GM08714 (cell line): ENCODE measurements at regions not wholly inside any gene's neighbourhood (a gene's known extent, or its start where the extent isn't known, plus 50 kb on each side); places are given as distances from the start of the nearest gene placed in this dataset.

ENCODE experiments used
- H3K4me3 ChIP-seq: fragments of 200-500 bp; sonication (Bioruptor generic); 2 replicates; pipeline ENCODE4 v1.5.1; 2014; ENCODE audit warnings: mild to moderate bottlenecking, low read length, inconsistent platforms
- ZNF274 ChIP-seq: IDR thresholded peaks from 2 replicates; pipeline ENCODE4 v1.6.1; 2012; ENCODE audit warnings: mild to moderate bottlenecking, low read depth, low read length

DNA sequence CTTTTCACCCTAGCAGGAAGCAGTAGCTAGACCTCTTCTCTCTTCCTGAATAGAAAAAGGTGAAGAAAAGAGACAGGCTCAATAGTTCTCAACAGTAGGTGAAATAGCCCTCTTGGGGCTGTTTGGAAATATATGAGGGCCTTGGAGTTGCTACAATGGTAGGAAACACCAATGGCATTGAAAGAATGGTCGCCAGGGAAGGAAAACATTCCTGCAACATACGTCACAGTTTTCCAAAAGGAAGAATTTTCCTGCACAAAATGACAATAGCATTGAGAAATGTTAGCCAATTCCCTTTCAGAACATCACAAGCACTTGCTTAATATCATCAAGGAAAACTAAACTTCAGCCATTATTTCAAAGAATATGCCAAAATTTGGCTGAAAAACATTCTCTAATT, 484.5 kb downstream of the IGSF11 start:
- H3K4me3 ChIP-seq: no peak overlapping the region
- TF ChIP-seq ZNF274: no peak

DNA sequence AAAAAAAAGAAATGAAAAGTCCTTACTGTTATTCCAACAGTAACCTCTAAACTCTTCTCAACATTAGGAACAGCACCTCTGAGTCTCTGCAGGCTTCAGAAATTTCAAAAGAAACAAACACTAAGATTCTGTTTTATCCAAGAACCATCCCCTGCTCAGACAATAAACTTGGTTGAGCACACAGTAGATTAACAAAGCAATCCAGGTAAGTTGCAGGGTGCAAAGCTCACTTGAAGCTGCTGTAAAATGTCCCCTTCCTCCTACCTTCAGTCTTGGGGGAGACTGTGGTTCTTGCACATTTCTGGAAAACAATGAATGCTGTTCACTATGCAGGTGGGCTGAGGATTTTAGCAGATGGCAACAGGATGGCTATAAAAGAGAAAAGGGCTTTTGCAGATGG, 484.1 kb downstream of the IGSF11 start:
- H3K4me3 ChIP-seq: no peak overlapping the region
- TF ChIP-seq ZNF274: no peak

DNA sequence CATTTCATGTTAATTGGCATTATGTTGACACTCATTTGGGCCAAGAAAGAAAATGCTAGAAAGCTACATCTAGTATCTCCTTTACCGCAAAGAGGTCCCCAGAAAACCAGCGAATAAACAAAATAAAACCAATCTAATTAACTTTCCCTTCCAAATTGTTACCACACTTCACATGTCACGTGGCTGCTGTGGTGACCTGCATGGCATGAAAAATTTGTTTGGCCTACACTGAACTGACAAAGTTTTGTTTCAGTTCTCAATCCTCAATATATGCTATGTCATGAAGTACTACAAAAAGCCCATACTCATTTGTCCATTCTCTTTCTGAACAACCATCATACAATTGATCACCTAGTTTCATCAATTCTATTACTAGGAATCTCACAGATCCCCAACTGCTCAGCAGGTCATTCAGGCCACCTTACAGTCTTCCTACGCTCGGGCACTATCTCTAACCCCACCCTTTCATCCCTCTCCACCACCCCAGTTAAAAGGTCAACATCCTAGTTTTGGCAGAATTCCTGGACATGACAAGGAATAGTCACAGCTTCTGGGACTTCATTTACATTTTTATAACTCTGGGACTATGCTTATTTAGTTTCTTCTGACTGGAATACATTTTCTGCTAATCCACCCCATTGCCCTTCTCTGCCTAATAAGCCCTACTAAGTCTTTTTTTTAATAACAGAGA, 480.4 kb downstream of the IGSF11 start:
- H3K4me3 ChIP-seq: no peak overlapping the region
- TF ChIP-seq ZNF274: no peak

DNA sequence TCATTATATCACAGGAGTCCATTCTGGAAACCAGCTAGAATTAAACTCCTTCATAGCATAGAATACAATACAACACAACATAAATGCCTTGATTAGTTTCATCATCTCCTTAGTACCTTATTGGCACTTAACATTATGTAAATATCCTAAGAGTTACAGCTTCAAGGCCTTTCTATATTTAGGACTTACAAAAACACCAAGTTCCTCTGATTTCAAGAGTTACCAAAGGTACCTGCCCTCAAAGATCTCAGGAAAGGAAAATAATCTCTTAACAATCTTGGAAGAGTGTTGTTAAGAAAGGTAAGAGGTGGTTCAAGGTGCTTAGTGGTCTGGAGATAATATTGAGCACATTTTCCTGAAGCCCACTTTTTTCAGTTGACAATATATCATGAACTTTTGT, 477.7 kb downstream of the IGSF11 start:
- no peak for TF ChIP-seq ZNF274
- H3K4me3 ChIP-seq: no peak overlapping the region

DNA sequence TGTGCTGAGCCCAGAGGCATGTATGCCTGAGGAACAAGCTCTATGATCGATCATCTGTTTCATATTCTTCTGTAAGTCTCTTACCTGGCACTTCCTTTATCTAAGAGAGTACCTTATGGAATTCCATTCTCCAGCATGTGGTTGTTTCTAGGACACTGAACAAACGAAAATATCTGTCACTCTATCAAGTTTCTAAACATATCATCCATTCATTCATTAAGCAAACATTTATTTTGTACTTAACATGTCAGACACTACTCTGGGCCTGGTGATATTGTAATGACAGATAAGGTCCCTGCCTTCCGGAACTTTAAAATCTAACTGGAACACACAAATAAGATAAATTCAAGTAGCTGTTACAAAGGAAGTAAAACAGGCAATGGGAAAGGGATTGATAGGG, 477.1 kb downstream of the IGSF11 start:
- TF ChIP-seq ZNF274: no peak
- no peak overlapping the region for H3K4me3 ChIP-seq

DNA sequence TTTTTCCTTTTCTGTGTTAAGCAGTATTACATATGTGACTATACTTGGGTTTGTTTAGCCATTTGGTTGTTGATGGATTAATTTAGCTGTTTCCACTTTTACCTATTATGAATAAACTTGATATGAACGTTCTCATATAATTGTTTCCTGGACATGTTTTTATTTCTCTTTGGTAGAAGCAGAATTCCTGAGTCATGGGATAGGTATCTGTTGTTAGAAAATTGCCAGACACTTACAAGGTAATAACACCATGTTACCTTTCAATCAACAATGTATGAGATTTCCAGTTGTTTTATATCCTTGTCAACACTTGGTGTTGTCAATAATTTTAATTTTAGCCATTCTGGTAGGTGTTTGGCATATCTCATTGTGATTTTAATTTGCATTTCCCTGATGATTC, 475.4 kb downstream of the IGSF11 start:
- no peak overlapping the region for H3K4me3 ChIP-seq
- no peak for TF ChIP-seq ZNF274

DNA sequence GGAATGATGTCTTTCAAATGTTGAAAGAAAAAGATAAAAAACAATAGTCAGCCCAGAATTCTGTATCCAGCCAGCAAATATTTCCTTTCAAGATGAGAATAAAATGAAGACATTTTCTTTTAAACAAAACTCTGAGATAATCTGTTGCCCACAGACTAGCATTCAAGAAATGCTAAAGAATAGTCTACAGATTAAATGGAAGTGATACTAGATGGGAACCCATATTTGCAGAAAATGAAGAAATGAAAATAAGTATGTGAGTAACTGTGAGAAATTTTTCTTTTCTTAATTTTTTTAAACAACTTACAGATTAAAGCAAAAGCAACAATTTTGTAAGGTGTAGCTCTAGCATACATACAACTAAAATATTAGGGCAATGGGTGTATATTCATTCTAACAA, 469.8 kb downstream of the IGSF11 start:
- no peak overlapping the region for H3K4me3 ChIP-seq
- no peak for TF ChIP-seq ZNF274

DNA sequence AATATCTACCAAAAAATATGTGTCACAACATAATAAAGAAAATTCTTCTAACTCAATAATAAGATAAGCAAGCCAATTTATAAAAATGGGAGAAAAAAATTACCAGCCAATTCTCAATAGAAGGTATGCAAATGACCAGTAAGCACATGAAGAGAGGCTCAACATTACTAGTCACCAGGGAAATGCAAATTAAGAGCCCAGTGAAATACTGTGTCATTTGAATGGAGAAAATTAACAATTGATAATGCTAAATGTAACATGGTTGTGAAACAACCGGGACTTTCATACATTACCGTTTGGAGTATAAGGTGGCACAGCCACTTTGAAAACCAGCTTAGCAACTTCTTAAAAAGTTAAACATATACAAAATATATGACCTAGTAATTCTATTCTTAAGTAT, 460.7 kb downstream of the IGSF11 start:
- no peak for TF ChIP-seq ZNF274

DNA sequence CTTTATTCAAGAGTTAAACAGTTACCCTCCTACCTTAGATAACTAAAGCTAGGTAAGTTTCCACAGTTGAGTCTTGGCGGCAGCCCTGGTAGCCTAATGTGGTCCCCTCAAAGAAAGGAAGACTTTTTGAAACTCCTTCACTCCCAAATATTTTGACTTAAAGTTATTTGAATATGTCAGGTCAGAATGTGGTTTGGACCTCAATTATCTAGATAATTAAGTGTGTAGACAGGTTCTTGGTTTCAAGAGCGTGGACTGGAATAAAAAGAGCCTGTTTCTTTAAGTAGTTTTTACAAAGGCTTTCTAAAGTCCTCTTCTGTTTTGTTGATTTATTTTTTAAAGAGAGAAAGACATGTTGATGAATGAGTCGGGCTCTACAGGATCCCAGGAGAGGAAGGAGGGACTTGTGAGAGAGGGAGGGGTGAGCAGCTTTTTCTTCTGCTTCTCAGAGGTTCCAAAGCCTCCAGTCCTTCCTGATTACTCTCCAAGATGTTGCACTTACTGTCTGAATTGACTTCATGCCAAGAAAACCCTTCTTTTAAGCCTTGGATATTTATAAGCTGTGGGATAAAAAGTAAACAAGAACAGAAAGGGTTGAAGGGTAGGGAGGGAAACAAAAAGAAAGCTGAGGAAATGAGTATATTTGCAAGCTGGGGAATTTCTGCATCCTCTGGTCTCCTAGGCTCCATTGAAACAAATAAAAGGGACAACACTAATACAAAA, 457.4 kb downstream of the IGSF11 start:
- no peak overlapping the region for H3K4me3 ChIP-seq
- no peak for TF ChIP-seq ZNF274

More for the DNA sequence above, 460.7 kb downstream of the IGSF11 start:
- no peak overlapping the region for H3K4me3 ChIP-seq

DNA sequence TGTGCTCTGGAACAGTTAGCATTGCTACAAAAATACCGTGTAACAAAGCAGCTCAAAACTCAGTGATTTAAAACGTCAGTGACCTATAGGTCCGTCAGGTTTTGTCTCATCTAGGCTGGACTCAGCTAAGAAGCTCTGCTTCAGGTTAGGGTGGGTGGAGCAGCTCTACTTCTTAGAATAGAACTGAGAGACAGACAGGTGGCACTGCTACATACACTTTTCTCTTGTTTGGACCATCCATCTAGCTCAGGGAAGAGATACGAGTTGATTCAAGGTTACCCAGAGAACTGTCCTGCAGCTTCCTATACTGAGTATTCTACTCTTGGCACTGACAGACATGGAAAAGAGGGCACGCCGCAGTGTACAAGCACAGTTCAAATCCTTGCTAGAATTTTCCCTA, 456.1 kb downstream of the IGSF11 start:
- TF ChIP-seq ZNF274: no peak
- H3K4me3 ChIP-seq: no peak overlapping the region

DNA sequence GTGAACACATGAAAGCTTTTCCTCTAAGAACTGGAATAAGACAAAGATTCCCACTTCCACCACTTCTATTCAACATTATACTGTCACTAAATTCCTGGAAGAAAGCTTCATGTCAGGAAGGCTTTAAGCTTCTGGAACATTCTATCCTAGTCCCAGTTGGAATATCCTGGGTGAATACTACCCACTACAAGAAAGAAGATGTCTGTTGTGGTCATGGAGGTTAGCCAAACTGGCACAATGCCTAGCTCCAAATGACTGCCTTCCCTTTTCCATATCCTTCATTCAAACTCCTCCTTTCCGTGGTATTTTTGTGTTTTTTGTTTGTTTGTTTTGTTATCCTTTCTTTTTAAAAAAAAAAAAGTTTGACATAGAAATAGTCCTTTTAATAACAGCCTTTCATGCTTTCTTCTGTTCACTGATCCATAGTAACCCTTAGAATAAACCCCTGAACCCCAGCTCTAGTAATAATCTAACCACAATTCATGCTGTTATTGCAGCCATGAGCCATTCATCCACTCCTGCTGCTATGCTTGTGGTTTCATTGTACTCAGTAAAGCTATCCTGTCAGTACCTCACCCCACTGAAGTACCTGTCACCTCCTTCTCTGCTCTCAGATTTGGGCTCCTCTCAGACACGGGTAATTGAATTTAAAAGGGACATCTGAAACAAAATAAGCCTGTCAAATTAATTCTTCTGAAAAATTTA, 447.5 kb downstream of the IGSF11 start:
- H3K4me3 ChIP-seq: no peak overlapping the region
- no peak for TF ChIP-seq ZNF274

DNA sequence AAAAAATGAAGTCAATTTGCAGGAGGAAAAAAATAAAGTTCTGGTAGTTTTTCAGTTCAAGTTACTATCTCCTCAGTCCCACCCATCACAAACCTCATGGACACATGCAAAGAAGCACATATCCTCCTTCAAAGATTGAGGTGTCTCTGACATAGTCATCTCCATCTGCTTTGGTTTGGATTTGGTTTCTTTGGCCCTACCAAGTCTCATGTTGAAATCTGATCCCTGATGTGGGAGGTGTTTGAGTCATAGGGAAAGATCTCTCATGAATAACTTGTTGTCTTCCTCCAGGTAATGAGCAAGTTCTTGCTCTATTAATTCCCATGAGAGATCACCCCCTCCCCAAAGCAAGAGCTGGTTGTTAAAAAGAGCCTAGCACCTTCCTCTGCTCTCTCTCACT, 446.8 kb downstream of the IGSF11 start:
- TF ChIP-seq ZNF274: no peak
- H3K4me3 ChIP-seq: no peak overlapping the region

DNA sequence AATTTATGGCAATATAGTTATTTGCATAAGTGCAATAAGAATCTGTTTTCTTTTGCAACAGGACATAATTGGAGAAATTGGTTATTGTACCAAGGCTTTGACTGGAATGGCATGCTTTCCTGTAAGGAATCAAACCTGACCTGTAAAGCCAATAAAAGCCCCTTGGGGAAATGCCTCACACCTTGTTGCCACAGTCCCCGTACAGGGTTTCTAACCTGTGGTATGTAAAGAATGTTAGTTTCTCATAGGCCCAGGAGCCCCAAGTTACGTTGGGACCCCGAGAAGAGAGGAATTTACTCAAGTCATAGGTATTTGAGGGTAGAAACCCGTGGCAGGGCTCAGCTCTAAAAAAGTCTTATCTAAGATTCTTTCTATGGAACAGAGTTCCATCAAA, 441.4 kb downstream of the IGSF11 start:
- no peak overlapping the region for H3K4me3 ChIP-seq
- no peak for TF ChIP-seq ZNF274

DNA sequence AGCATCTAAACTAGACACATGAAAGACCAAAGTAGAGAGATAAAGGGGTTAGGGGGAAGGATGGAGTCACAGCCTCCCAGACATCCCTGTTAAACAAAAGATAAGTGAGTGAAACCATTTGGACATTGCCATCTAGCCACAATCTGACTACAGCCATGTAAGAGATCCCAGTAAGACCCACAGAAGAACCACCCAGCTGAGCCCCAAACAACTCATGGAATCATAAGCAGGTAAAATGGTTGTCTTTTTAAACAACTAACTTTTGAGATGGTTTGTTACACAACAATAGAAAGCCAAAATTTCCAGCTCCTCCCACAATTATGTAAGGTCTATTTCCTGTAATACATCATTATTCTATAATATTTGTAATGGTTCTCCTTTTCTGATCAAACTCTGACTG, 437.5 kb downstream of the IGSF11 start:
- TF ChIP-seq ZNF274: no peak
- H3K4me3 ChIP-seq: no peak overlapping the region
